H1 (cell line): ENCODE measurements at regions not wholly inside any gene's neighbourhood (a gene's known extent, or its start where the extent isn't known, plus 50 kb on each side); places are given as distances from the start of the nearest gene placed in this dataset.

Source experiments
- CTCF ChIA-PET: fragments of 300-600 bp; sonication (Branson Sonifier 250); formaldehyde crosslinking; loops from one replicate; lab custom pipeline; 2021; ENCODE audit not compliant: partially characterized antibody; lab: Charles Lee
- POLR2A ChIA-PET: fragments of 300-600 bp; sonication (Branson Sonifier 250); formaldehyde crosslinking; loops from one replicate; lab custom pipeline; 2021; ENCODE audit warnings: inconsistent platforms; ENCODE audit not compliant: partially characterized antibody; lab: Charles Lee
- DNase-seq, 2 experiments: peaks; one replicate each; pipeline versions ENCODE4 v3.0.0 to v3.0.0-alpha.2; 2010 to 2022; ENCODE audit warnings: low spot score in 2 of 2, low read depth in 1 of 2, mixed read lengths in 1 of 2
- FAIRE-seq: peaks from 2 replicates; lab custom pipeline; 2011; peaks lifted over from hg19 to GRCh38; lab: Jason Lieb, UNC
- H2AFZ ChIP-seq: 2 replicates; pipeline ENCODE4 v1.8.1; 2012; ENCODE audit warnings: low read length, inconsistent platforms
- H2AK5ac ChIP-seq: 2 replicates; pipeline ENCODE4 v1.6.1; 2013; ENCODE audit warnings: low read depth, low read length
- H2BK120ac ChIP-seq: replicated peaks from 2 replicates; pipeline ENCODE3; 2013; ENCODE audit warnings: low read depth, low read length, inconsistent platforms
- H2BK12ac ChIP-seq: 2 replicates; pipeline ENCODE4 v1.6.1; 2013; ENCODE audit warnings: low read depth, low read length
- H2BK15ac ChIP-seq: 2 replicates; pipeline ENCODE4 v1.6.1; 2013; ENCODE audit warnings: low read length
- H2BK20ac ChIP-seq: 2 replicates; pipeline ENCODE4 v1.6.1; 2013; ENCODE audit warnings: low read length
- H2BK5ac ChIP-seq: 2 replicates; pipeline ENCODE4 v1.6.1; 2013; ENCODE audit warnings: low read depth, low read length
- H3K14ac ChIP-seq: 2 replicates; pipeline ENCODE4 v1.6.1; 2013; ENCODE audit warnings: inconsistent platforms; ENCODE audit not compliant: insufficient read length
- H3K18ac ChIP-seq: 2 replicates; pipeline ENCODE4 v1.6.1; 2013; ENCODE audit warnings: low read length; ENCODE audit errors: extremely low read depth
- H3K23ac ChIP-seq: 2 replicates; pipeline ENCODE4 v1.6.1; 2013; ENCODE audit warnings: inconsistent platforms; ENCODE audit not compliant: insufficient read length
- H3K23me2 ChIP-seq: 2 replicates; pipeline ENCODE4 v1.6.1; 2013; ENCODE audit warnings: low read depth, low read length
- H3K27ac ChIP-seq: 2 replicates; pipeline ENCODE4 v1.6.1; 2011; ENCODE audit warnings: low read depth, low read length, inconsistent platforms
- H3K27me3 ChIP-seq, 4 experiments: replicated peaks in 1 of 4; 1 replicate in 1 of 4; 2 replicates in 3 of 4; pipeline versions ENCODE4 v1.6.1 to v1.8.1; 2011 to 2013; ENCODE audit warnings: low read length in 3 of 4, mild to moderate bottlenecking in 3 of 4, inconsistent platforms in 2 of 4, mixed read lengths in 2 of 4, moderate library complexity in 1 of 4; ENCODE audit not compliant: control insufficient read depth in 3 of 4, insufficient read depth in 3 of 4; ENCODE audit errors: extremely low read depth in 1 of 4
- H3K36me3 ChIP-seq, 4 experiments: 2 replicates each; pipeline versions ENCODE4 v1.6.1 to v1.8.1; 2011 to 2013; ENCODE audit warnings: mild to moderate bottlenecking in 4 of 4, low read length in 3 of 4, moderate library complexity in 2 of 4, control low read depth in 1 of 4, inconsistent platforms in 1 of 4; ENCODE audit not compliant: insufficient read depth in 4 of 4, control insufficient read depth in 2 of 4
- H3K4ac ChIP-seq: replicated peaks from 2 replicates; pipeline ENCODE3; 2013; ENCODE audit warnings: low read length, low read depth, mixed read lengths, inconsistent platforms; ENCODE audit not compliant: insufficient read length
- H3K4me1 ChIP-seq, 4 experiments: replicated peaks in 1 of 4; 1 replicate in 1 of 4; 2 replicates in 3 of 4; pipeline versions ENCODE4 v1.6.1 to v1.8.1; 2011 to 2013; ENCODE audit warnings: low read length in 3 of 4, inconsistent platforms in 2 of 4, mixed read lengths in 1 of 4; ENCODE audit not compliant: insufficient read depth in 4 of 4, control insufficient read depth in 3 of 4
- H3K4me2 ChIP-seq, 2 experiments: 2 replicates each; pipeline versions ENCODE4 v1.6.1 to v1.8.1; 2011 to 2013; ENCODE audit warnings: low read depth in 2 of 2, low read length in 2 of 2, control low read depth in 1 of 2, inconsistent platforms in 1 of 2, mild to moderate bottlenecking in 1 of 2; ENCODE audit not compliant: insufficient read depth in 1 of 2
- H3K4me3 ChIP-seq, 4 experiments: fragments of 200-600, 300-600 bp in 1 of 4; sonication (generic), shearing (Covaris generic), sonication (Bioruptor Twin) in 1 of 4; 2 replicates each; pipeline versions ENCODE4 v1.5.1 to v1.8.1; 2011 to 2016; ENCODE audit warnings: low read length in 4 of 4, low read depth in 3 of 4, control low read depth in 2 of 4, inconsistent platforms in 2 of 4, mild to moderate bottlenecking in 2 of 4, mixed read lengths in 1 of 4, moderate library complexity in 1 of 4; ENCODE audit not compliant: insufficient read depth in 2 of 4; ENCODE audit errors: extremely low read depth in 1 of 4
- H3K56ac ChIP-seq: replicated peaks from 2 replicates; pipeline ENCODE3; 2013; ENCODE audit warnings: low read depth, mild to moderate bottlenecking, mixed read lengths, low read length, inconsistent platforms; ENCODE audit not compliant: insufficient read length
- H3K79me1 ChIP-seq: 2 replicates; pipeline ENCODE4 v1.6.1; 2013; ENCODE audit warnings: low read depth, low read length, control low read depth
- H3K79me2 ChIP-seq, 2 experiments: 2 replicates each; pipeline versions ENCODE4 v1.6.1 to v1.8.1; 2012 to 2013; ENCODE audit warnings: low read length in 2 of 2, mild to moderate bottlenecking in 2 of 2, inconsistent platforms in 1 of 2; ENCODE audit not compliant: insufficient read depth in 2 of 2, control insufficient read depth in 1 of 2
- H3K9ac ChIP-seq, 4 experiments: replicated peaks in 1 of 4; 1 replicate in 1 of 4; 2 replicates in 3 of 4; pipeline versions ENCODE4 v1.6.1 to v1.8.1; 2011 to 2013; ENCODE audit warnings: low read depth in 3 of 4, low read length in 3 of 4, control low read depth in 2 of 4, mild to moderate bottlenecking in 2 of 4, moderate library complexity in 2 of 4, inconsistent platforms in 1 of 4; ENCODE audit errors: extremely low read depth in 1 of 4
- H3K9me3 ChIP-seq, 2 experiments: 2 replicates each; pipeline versions ENCODE4 v1.6.1 to v1.8.1; 2012 to 2013; ENCODE audit warnings: mild to moderate bottlenecking in 2 of 2, moderate library complexity in 2 of 2, control low read depth in 1 of 2, inconsistent platforms in 1 of 2, low read depth in 1 of 2, low read length in 1 of 2, mixed read lengths in 1 of 2; ENCODE audit not compliant: insufficient read depth in 2 of 2
- H4K20me1 ChIP-seq, 2 experiments: replicated peaks in 1 of 2; 2 replicates each; pipeline versions ENCODE3 to v1.8.1; 2011 to 2013; ENCODE audit warnings: inconsistent platforms in 2 of 2, low read length in 2 of 2, mild to moderate bottlenecking in 1 of 2; ENCODE audit not compliant: insufficient read depth in 2 of 2, control insufficient read depth in 1 of 2
- H4K5ac ChIP-seq: 2 replicates; pipeline ENCODE4 v1.6.1; 2013; ENCODE audit warnings: low read length, low read depth, mixed read lengths, inconsistent platforms; ENCODE audit not compliant: insufficient read length
- H4K8ac ChIP-seq: 2 replicates; pipeline ENCODE4 v1.8.0; 2013; ENCODE audit warnings: mild to moderate bottlenecking, moderate library complexity, low read length, inconsistent platforms; ENCODE audit not compliant: insufficient read depth; ENCODE audit errors: extremely low read depth
- H4K91ac ChIP-seq: replicated peaks from 2 replicates; pipeline ENCODE3; 2013; ENCODE audit warnings: low read length, mixed read lengths, inconsistent platforms; ENCODE audit not compliant: insufficient read length
- CEBPB ChIP-seq: IDR thresholded peaks from 2 replicates; pipeline ENCODE4 v1.6.1; 2012; ENCODE audit warnings: low read depth, low read length
- TCF12 ChIP-seq: IDR thresholded peaks from 2 replicates; pipeline ENCODE4 v1.6.1; 2011; ENCODE audit warnings: low read depth, mild to moderate bottlenecking, low read length
- WGBS, 2 experiments: shearing (Covaris generic) in 1 of 2; methylation state at CpG; one replicate each; pipeline versions ENCODE4 v1.1.6 to v1.1.7; 2013 to 2015; ENCODE audit warnings: low lambda C conversion rate in 2 of 2, mixed read lengths in 2 of 2, inconsistent platforms in 1 of 2, low coverage in 1 of 2, missing lambda C conversion rate in 1 of 2; ENCODE audit not compliant: insufficient replicate concordance in 2 of 2, insufficient coverage in 1 of 2, insufficient read length in 1 of 2; ENCODE audit errors: extremely low coverage in 1 of 2, missing lambda C conversion rate in 1 of 2; 5-methylcytosine and 5-hydroxymethylcytosine counted together

GRCh38 chr13:38283346-38283745 lies 66.3 kb upstream of the UFM1 start:
- Histone ChIP-seq H3K4me1 (no peaks in the 10 kb centered on the region), H2BK120ac (no peak overlapping the region), H4K5ac (no peak overlapping the region), H4K20me1 (no peaks in the 10 kb centered on the region), H3K23me2 (no peaks in the 10 kb centered on the region), H3K18ac (no peak overlapping the region), H2BK12ac (no peak overlapping the region), H4K8ac (no peak overlapping the region), H3K56ac (no peak overlapping the region), H2BK5ac (no peak overlapping the region), H3K79me1 (no peaks in the 10 kb centered on the region), H4K91ac (no peak overlapping the region), H3K9me3 (0 out of 4 replicates have a peak, but pooled peaks cover 0 to 2% of the 10 kb centered on the region in 2 experiments), H3K23ac (no peak overlapping the region), H2AFZ (no peak overlapping the region), H2AK5ac (no peak overlapping the region), H3K27me3 (no peaks in the 10 kb centered on the region), H3K79me2 (no peaks in the 10 kb centered on the region), H2BK15ac (no peak overlapping the region), H3K14ac (no peak overlapping the region), H3K4ac (no peak overlapping the region), H3K27ac (no peak overlapping the region), H3K4me3 (no peak overlapping the region), H2BK20ac (no peak overlapping the region), H3K9ac (no peak overlapping the region), H3K4me2 (no peak overlapping the region), H3K36me3 (no peaks in the 10 kb centered on the region)
- POLR2A ChIA-PET = no interaction called here
- CTCF ChIA-PET = no interaction called here
- WGBS, 2 experiments = 94% methylated on average over 1 of the region's 1 CpG; no CpG with 5 or more reads in 1 of the 2 experiments
- FAIRE-seq (no peak), DNase-seq (no peak)
- TF ChIP-seq CEBPB (peak; percentile 43; the same call in 1 of the 2 replicates), TCF12 (no peak)
